NCI-H345 (cell line): ENCODE measurements at regions not wholly inside any gene's neighbourhood (a gene's known extent, or its start where the extent isn't known, plus 50 kb on each side); places are given as distances from the start of the nearest gene placed in this dataset.
"Not testable (repeated sequence)": the region's sequence is repeated elsewhere in the genome, so short reads cannot be mapped to it uniquely, and the experiment has no call there.

Source experiments
- DNase-seq: peaks from one replicate; lab custom pipeline; 2025; lab: John Stamatoyannopoulos, UW

GRCh38 chr5:39542511-39543285 lies 117.9 kb upstream of the DAB2 start:
- DNase-seq, result no peak

- no peak for DNase-seq
These were observed 117.1 kb upstream of the DAB2 start for GRCh38 chr5:39541920-39542319.

- no peak for DNase-seq
These were observed 114.7 kb upstream of the DAB2 start for GRCh38 chr5:39539470-39539869.

GRCh38 chr5:39534690-39535089 lies 109.9 kb upstream of the DAB2 start:
- no peak for DNase-seq

GRCh38 chr5:39533749-39534148 lies 109.0 kb upstream of the DAB2 start:
- no peak for DNase-seq

GRCh38 chr5:39532511-39532910 lies 107.7 kb upstream of the DAB2 start:
- DNase-seq, result no peak

GRCh38 chr5:39531306-39531705 lies 106.5 kb upstream of the DAB2 start:
- DNase-seq, result no peak

GRCh38 chr5:39526914-39527477 lies 102.2 kb upstream of the DAB2 start:
- DNase-seq, result no peak

GRCh38 chr5:39525781-39526180 lies 101.0 kb upstream of the DAB2 start:
- not testable (repeated sequence) for DNase-seq

- no peak for DNase-seq
These were observed 100.5 kb upstream of the DAB2 start for GRCh38 chr5:39525271-39525670.

- no peak for DNase-seq
These were observed 99.0 kb upstream of the DAB2 start for GRCh38 chr5:39523821-39524220.

- DNase-seq, result no peak
These were observed 97.3 kb upstream of the DAB2 start for GRCh38 chr5:39521940-39522590.

GRCh38 chr5:39521098-39521860 lies 96.5 kb upstream of the DAB2 start:
- DNase-seq, result no peak

- DNase-seq, result no peak
These were observed 95.4 kb upstream of the DAB2 start for GRCh38 chr5:39520232-39520572.

GRCh38 chr5:39519566-39520231 lies 94.9 kb upstream of the DAB2 start:
- no peak for DNase-seq

- DNase-seq, result no peak
These were observed 94.3 kb upstream of the DAB2 start for GRCh38 chr5:39519079-39519478.

GRCh38 chr5:39518516-39518915 lies 93.7 kb upstream of the DAB2 start:
- no peak for DNase-seq

GRCh38 chr5:39517800-39518199 lies 93.0 kb upstream of the DAB2 start:
- DNase-seq, result no peak

- no peak for DNase-seq
These were observed 91.1 kb upstream of the DAB2 start for GRCh38 chr5:39515881-39516280.

GRCh38 chr5:39513236-39513635 lies 88.5 kb upstream of the DAB2 start:
- no peak for DNase-seq

GRCh38 chr5:39506211-39506610 lies 81.4 kb upstream of the DAB2 start:
- DNase-seq, result no peak

GRCh38 chr5:39505791-39506190 lies 81.0 kb upstream of the DAB2 start:
- DNase-seq, result no peak
